Prostate gland (tissue), 2 donors: ENCODE measurements at regions not wholly inside any gene's neighbourhood (a gene's known extent, or its start where the extent isn't known, plus 50 kb on each side); places are given as distances from the start of the nearest gene placed in this dataset.

Source experiments
- CTCF ChIP-seq, 4 experiments: fragments of 200-600 bp in 2 of 4; fragments of 450-650 bp in 2 of 4; sonication (generic) in 2 of 4; IDR thresholded peaks; 1 replicate in 3 of 4; 2 replicates in 1 of 4; pipeline ENCODE4 v1.5.1; 2016 to 2019; ENCODE audit warnings: antibody characterized with exemption in 4 of 4, mild to moderate bottlenecking in 2 of 4, moderate library complexity in 2 of 4
- POLR2A ChIP-seq: fragments of 450-650 bp; IDR thresholded peaks from one replicate; pipeline ENCODE4 v1.6.1; 2016; ENCODE audit warnings: antibody characterized with exemption, mild to moderate bottlenecking

GRCh38 chr10:113494761-113495160, 58.1 kb upstream of the HABP2 start:
- TF ChIP-seq CTCF (IDR thresholded peaks at IDR 0.05) (no peak), POLR2A (no peak)
